Skeletal muscle tissue (tissue), 3 donors: ENCODE measurements at regions not wholly inside any gene's neighbourhood (a gene's known extent, or its start where the extent isn't known, plus 50 kb on each side); places are given as distances from the start of the nearest gene placed in this dataset.

Experiments
- H3K27ac ChIP-seq: one replicate; pipeline ENCODE4 v1.7.0; 2013; ENCODE audit warnings: mild to moderate bottlenecking, low read depth, low read length, inconsistent platforms
- H3K27me3 ChIP-seq, 3 donors: one replicate each; pipeline ENCODE4 v1.7.0; 2013; ENCODE audit warnings: low read length in 3 of 3; ENCODE audit not compliant: control insufficient read depth in 3 of 3, insufficient read depth in 3 of 3
- H3K36me3 ChIP-seq, 3 donors: one replicate each; pipeline ENCODE4 v1.7.0; 2013; ENCODE audit warnings: low read length in 3 of 3; ENCODE audit not compliant: control insufficient read depth in 3 of 3, insufficient read depth in 3 of 3
- H3K4me1 ChIP-seq, 3 donors: one replicate each; pipeline ENCODE4 v1.7.0; 2013; ENCODE audit warnings: low read length in 3 of 3, mild to moderate bottlenecking in 3 of 3; ENCODE audit not compliant: control insufficient read depth in 3 of 3, insufficient read depth in 3 of 3
- H3K4me3 ChIP-seq, 3 donors: one replicate each; pipeline ENCODE4 v1.7.0; 2013; ENCODE audit warnings: low read length in 3 of 3
- H3K9ac ChIP-seq, 3 donors: one replicate each; pipeline ENCODE4 v1.7.0; 2013; ENCODE audit warnings: low read length in 3 of 3, mild to moderate bottlenecking in 3 of 3, moderate library complexity in 2 of 3, low read depth in 1 of 3
- H3K9me3 ChIP-seq, 3 donors: one replicate each; pipeline ENCODE4 v1.7.0; 2013; ENCODE audit warnings: low read length in 3 of 3; ENCODE audit not compliant: control insufficient read depth in 3 of 3
- donor health status: Osteomylitis.

DNA sequence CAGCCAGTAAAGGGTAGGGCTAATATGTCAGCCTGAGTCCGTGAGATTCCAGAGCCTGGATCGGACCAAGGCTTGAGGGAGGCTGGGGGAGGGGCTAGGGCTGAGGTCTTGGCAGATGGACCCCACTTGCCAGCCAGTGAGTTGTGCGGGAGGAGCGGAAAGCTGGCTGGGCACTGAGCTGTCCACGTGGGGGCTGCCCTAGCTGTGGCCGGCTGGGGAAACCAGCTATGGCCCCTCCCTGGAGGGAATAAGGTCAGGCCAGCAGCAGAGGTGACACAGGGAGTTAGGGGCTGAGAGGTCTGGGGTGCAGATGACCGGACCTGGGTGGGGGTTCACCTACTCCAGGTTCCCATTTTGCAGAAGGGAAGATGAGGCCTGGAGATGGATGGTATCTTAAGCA, 77.3 kb downstream of the UNCX start:
- Histone ChIP-seq H3K9me3 (no peaks in the 10 kb centered on the region), H3K9ac (no peak overlapping the region), H3K27me3 (peaks cover 12 to 58% (median 39%) of the 10 kb centered on the region in 3 donors), H3K36me3 (no peaks in the 10 kb centered on the region), H3K27ac (no peak overlapping the region), H3K4me1 (no peaks in the 10 kb centered on the region), H3K4me3 (no peak overlapping the region)

DNA sequence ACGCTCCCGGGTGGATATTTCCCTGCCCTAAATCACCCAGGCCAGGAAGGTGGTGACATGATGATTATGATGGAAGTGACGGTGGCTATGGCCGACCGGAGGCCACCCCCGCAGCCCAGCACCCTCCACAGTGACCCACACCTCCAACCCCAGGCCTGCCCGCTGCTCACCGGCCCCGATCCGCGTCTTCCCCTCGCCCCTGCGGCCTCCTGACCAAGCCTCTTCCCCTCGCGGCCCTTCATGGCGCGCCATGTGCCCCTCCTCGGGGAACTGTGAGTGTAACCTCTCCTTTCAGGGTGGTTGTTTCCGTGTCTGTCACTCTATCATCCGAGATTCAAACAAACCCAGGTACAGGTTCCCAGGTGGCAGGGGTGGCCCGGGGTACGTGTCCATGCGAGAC, 78.3 kb downstream of the UNCX start:
- Histone ChIP-seq H3K9me3 (no peaks in the 10 kb centered on the region), H3K4me1 (no peaks in the 10 kb centered on the region), H3K36me3 (no peaks in the 10 kb centered on the region), H3K9ac (no peak overlapping the region), H3K4me3 (no peak overlapping the region), H3K27me3 (peaks cover 12 to 65% (median 39%) of the 10 kb centered on the region in 3 donors), H3K27ac (no peak overlapping the region)

- Histone ChIP-seq H3K27me3 (peaks cover 12 to 65% (median 39%) of the 10 kb centered on the region in 3 donors), H3K4me1 (no peaks in the 10 kb centered on the region), H3K9me3 (no peaks in the 10 kb centered on the region), H3K4me3 (no peak overlapping the region), H3K27ac (no peak overlapping the region), H3K36me3 (no peaks in the 10 kb centered on the region), H3K9ac (no peak overlapping the region)
Measured at GRCh38 chr7:1311406-1312135, 78.9 kb downstream of the UNCX start.

DNA sequence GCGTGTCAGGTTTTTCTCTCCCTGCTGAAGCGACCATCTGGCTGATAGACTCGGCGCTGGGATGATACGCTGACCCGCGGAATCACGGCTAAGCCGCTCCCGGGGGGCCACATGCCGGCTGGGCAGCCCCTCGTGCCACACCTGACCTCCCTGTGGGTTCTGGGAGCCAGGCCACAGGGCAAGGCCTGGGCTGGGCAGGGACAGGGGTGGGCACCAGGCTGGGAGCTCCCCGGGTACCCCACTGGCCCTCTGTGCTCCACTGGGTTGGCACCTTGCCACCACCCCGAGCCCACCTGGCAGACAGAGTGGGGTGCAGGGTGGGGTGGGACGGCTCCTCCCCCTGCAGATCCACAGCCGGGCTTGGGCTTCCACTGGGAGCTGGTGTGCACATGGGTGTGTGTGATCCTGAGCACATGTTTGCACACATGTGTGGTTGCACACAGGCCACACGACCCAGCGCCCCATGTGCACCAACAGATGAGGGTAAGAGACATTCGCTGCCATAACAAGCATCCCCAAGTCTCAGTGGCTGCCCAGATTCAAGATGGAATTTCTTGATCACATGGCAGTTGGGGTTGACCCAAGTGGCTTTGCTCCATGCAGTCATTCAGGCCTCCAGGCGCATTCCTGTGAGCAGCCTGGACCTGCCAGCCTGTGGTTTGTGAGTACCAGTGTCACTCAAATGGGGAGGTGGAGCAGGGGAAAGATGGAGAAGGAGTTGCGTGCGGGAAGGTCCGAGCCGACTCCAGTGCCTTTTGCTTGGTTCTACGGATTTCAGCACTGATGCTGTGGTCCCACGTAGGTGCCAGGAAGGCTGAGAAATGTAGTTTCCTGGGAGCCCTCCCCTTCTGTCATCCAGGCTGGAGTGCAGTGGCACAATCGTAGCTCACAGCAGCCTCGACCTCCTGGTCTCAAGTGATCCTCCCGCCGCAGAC, 79.7 kb downstream of the UNCX start:
- Histone ChIP-seq H3K4me3 (no peak overlapping the region), H3K36me3 (no peaks in the 10 kb centered on the region), H3K9me3 (no peaks in the 10 kb centered on the region), H3K4me1 (no peaks in the 10 kb centered on the region), H3K9ac (no peak overlapping the region), H3K27me3 (peaks cover 12 to 57% (median 31%) of the 10 kb centered on the region in 3 donors), H3K27ac (no peak overlapping the region)

DNA sequence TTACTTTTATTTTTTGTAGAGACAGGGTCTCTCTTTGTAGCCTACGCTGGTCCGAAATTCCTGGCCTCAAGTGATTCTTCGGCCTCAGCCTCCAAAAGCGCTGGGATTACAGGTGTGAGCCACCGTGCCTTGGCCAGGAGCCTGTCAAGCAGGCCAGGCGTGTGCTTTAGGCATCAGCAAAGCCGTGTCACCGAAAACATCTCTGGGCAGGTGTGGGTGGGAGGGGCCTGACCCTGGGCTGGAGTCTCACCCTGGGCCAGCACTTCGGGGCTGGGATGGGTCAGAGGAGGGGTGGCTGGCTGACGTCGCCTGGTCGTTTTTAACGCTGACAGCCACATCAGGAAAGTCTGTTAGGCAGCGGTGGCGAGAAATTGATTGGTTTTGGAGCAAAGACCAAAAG, 80.9 kb downstream of the UNCX start:
- Histone ChIP-seq H3K4me3 (no peak overlapping the region), H3K36me3 (no peaks in the 10 kb centered on the region), H3K27ac (no peak overlapping the region), H3K4me1 (no peaks in the 10 kb centered on the region), H3K9ac (no peak overlapping the region), H3K9me3 (no peaks in the 10 kb centered on the region), H3K27me3 (peaks cover 12 to 59% (median 34%) of the 10 kb centered on the region in 3 donors)

DNA sequence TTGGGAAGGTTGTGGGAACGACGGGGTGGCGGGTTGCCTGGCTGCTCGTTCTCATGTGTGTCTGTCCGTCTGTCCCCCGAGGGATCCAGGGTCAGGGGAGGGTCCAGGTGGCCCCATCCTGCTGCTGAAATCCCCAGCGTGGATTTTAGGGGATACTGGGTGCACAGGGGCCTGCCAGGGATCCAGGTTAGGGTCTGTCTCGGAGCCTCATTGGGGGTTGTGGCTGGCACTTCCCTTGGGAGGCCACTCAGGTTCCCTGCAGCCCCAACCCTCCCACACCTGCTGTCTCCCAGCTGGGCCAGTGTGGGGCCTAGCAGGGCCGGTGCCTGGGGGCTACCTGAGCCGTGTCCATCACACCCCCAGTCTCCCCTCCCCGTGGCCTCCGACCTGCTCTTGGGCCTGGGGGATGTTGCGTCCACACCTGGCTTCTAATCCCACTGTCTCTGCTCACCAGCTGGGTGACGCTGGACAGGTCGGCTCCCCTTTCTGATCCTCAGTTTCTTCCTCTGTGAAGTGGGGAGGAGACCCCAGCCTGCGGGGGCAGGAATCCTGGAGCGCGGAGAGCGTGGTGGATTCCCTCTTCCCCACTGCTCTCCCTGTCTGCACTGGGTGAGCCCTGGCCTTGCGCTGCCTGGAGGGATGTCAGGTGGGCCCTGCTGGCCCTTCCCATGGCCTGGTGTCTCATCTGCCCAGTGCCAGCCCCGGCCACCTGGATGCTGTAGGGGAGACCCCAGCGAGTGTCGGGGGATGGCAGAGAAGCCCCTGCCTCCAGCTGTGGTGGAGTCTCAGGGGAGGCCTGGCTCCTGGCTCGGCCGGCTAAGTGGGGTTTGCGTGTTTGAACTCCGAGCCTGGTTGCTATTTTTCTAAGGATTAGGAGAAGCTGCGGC, 81.6 kb downstream of the UNCX start:
- Histone ChIP-seq H3K9ac (no peak overlapping the region), H3K9me3 (no peaks in the 10 kb centered on the region), H3K36me3 (no peaks in the 10 kb centered on the region), H3K4me1 (no peaks in the 10 kb centered on the region), H3K4me3 (no peak overlapping the region), H3K27me3 (peaks cover 12 to 60% (median 38%) of the 10 kb centered on the region in 3 donors), H3K27ac (no peak overlapping the region)

- Histone ChIP-seq H3K9ac (no peak overlapping the region), H3K36me3 (no peaks in the 10 kb centered on the region), H3K27ac (no peak overlapping the region), H3K27me3 (peaks cover 9 to 53% (median 36%) of the 10 kb centered on the region in 3 donors), H3K4me3 (no peak overlapping the region), H3K9me3 (no peaks in the 10 kb centered on the region), H3K4me1 (no peaks in the 10 kb centered on the region)
Measured at GRCh38 chr7:1314908-1315450, 82.3 kb downstream of the UNCX start.

- no peak overlapping the region for H3K9ac ChIP-seq
- no peaks in the 10 kb centered on the region for H3K9me3 ChIP-seq
- H3K4me1 ChIP-seq, result no peaks in the 10 kb centered on the region
- no peaks in the 10 kb centered on the region for H3K36me3 ChIP-seq
- peaks cover 18 to 56% (median 43%) of the 10 kb centered on the region in 3 donors for H3K27me3 ChIP-seq
- no peak overlapping the region for H3K4me3 ChIP-seq
- no peak overlapping the region for H3K27ac ChIP-seq
Measured at GRCh38 chr7:1316086-1316485, 83.4 kb downstream of the UNCX start.

GRCh38 chr7:1317646-1318045, 85.0 kb downstream of the UNCX start:
- Histone ChIP-seq H3K4me1 (no peaks in the 10 kb centered on the region), H3K27me3 (peaks cover 28 to 54% (median 47%) of the 10 kb centered on the region in 3 donors), H3K9ac (no peak overlapping the region), H3K4me3 (no peak overlapping the region), H3K27ac (no peak overlapping the region), H3K36me3 (no peaks in the 10 kb centered on the region), H3K9me3 (no peaks in the 10 kb centered on the region)
